PC-3 (cell line): ENCODE measurements at regions not wholly inside any gene's neighbourhood (a gene's known extent, or its start where the extent isn't known, plus 50 kb on each side); places are given as distances from the start of the nearest gene placed in this dataset.

Source experiments
- ATAC-seq: fragments of 200-7000 bp; cut with Tn5 transposase; 2 replicates; pipeline ENCODE4 v1.9.1; 2020; ENCODE audit warnings: mild to moderate bottlenecking, moderate library complexity
- BruUV-seq: library from RNA; stranded (reverse); fragments of 400-500 nt; replicated peaks from 2 replicates; lab custom pipeline; 2021; lab: Mats Ljungman, UMichigan
- CTCF ChIA-PET: fragments of 300-600 bp; sonication (Branson Sonifier 250); formaldehyde crosslinking; loops from one replicate; lab custom pipeline; 2022; ENCODE audit warnings: antibody characterized with exemption; lab: Charles Lee
- POLR2A ChIA-PET: fragments of 300-600 bp; sonication (Branson Sonifier 250); formaldehyde crosslinking; loops from one replicate; lab custom pipeline; 2022; ENCODE audit warnings: antibody characterized with exemption; ENCODE audit not compliant: unreplicated experiment; lab: Charles Lee
- DNase-seq: peaks from one replicate; pipeline ENCODE4 v3.0.0-alpha.2; 2015
- H2AFZ ChIP-seq: fragments of 300-600 bp; sonication (generic); 2 replicates; pipeline ENCODE4 v1.6.0; 2016; ENCODE audit warnings: antibody characterized with exemption, low read length
- H3F3A ChIP-seq: fragments of 300-600 bp; sonication (generic); one replicate; pipeline ENCODE4 v1.6.0; 2017; ENCODE audit warnings: antibody characterized with exemption, low read length, control low read depth, mild to moderate bottlenecking; ENCODE audit not compliant: unreplicated experiment
- H3K27ac ChIP-seq: fragments of 300-600 bp; sonication (generic); 2 replicates; pipeline ENCODE4 v1.5.1; 2016; ENCODE audit warnings: mild to moderate bottlenecking, low read length
- H3K27me3 ChIP-seq: fragments of 300-600 bp; sonication (generic); 2 replicates; pipeline ENCODE4 v1.6.1; 2016; ENCODE audit warnings: low read length, mixed read lengths
- H3K36me3 ChIP-seq: fragments of 300-600 bp; sonication (generic); 2 replicates; pipeline ENCODE4 v1.6.1; 2016; ENCODE audit warnings: low read depth, mixed run types, low read length, mixed read lengths
- H3K4me1 ChIP-seq: fragments of 300-600 bp; sonication (generic); 2 replicates; pipeline ENCODE4 v1.5.1; 2016; ENCODE audit warnings: low read length; ENCODE audit not compliant: insufficient read depth
- H3K4me2 ChIP-seq: fragments of 300-600 bp; sonication (generic); 2 replicates; pipeline ENCODE4 v1.6.0; 2016; ENCODE audit warnings: low read length
- H3K4me3 ChIP-seq: fragments of 300-600 bp; sonication (generic); 2 replicates; pipeline ENCODE4 v1.5.1; 2016; ENCODE audit warnings: mild to moderate bottlenecking, low read length, mixed read lengths
- H3K79me2 ChIP-seq: fragments of 300-600 bp; sonication (generic); 2 replicates; pipeline ENCODE4 v1.6.1; 2017; ENCODE audit warnings: low read length, mixed read lengths
- H3K9ac ChIP-seq: fragments of 300-600 bp; sonication (generic); 2 replicates; pipeline ENCODE4 v1.6.0; 2016; ENCODE audit warnings: mild to moderate bottlenecking, low read length
- H3K9me2 ChIP-seq: fragments of 300-600 bp; sonication (generic); replicated peaks from 2 replicates; pipeline ENCODE4 v1.6.1; 2016; ENCODE audit warnings: mixed run types, low read length, mixed read lengths
- H3K9me3 ChIP-seq: fragments of 300-600 bp; sonication (generic); 2 replicates; pipeline ENCODE4 v1.6.1; 2016; ENCODE audit warnings: low read length, mixed read lengths
- H4K20me1 ChIP-seq: fragments of 300-600 bp; sonication (generic); 2 replicates; pipeline ENCODE4 v1.6.1; 2016; ENCODE audit warnings: low read length, mixed read lengths
- CTCF ChIP-seq: fragments of 300-600 bp; sonication (generic); conservative IDR thresholded peaks from 2 replicates; pipeline ENCODE4 v1.5.1; 2017; ENCODE audit warnings: antibody characterized with exemption, low read depth, mild to moderate bottlenecking, low read length
- EZH2 ChIP-seq: fragments of 300-600 bp; sonication (generic); IDR thresholded peaks from one replicate; pipeline ENCODE4 v1.6.1; 2017; ENCODE audit warnings: antibody characterized with exemption, mild to moderate bottlenecking, low read length; ENCODE audit not compliant: unreplicated experiment
- EZH2phosphoT487 ChIP-seq: fragments of 300-600 bp; sonication (generic); IDR thresholded peaks from 2 replicates; pipeline ENCODE4 v1.6.1; 2018; ENCODE audit warnings: mild to moderate bottlenecking, antibody characterized with exemption, low read length, borderline replicate concordance
- intact Hi-C: fragments of 100-400 bp; cut with micrococcal nuclease; formaldehyde crosslinking; loops from 2 replicates; pipeline ENCODE4 v1.9.0; 2023

DNA sequence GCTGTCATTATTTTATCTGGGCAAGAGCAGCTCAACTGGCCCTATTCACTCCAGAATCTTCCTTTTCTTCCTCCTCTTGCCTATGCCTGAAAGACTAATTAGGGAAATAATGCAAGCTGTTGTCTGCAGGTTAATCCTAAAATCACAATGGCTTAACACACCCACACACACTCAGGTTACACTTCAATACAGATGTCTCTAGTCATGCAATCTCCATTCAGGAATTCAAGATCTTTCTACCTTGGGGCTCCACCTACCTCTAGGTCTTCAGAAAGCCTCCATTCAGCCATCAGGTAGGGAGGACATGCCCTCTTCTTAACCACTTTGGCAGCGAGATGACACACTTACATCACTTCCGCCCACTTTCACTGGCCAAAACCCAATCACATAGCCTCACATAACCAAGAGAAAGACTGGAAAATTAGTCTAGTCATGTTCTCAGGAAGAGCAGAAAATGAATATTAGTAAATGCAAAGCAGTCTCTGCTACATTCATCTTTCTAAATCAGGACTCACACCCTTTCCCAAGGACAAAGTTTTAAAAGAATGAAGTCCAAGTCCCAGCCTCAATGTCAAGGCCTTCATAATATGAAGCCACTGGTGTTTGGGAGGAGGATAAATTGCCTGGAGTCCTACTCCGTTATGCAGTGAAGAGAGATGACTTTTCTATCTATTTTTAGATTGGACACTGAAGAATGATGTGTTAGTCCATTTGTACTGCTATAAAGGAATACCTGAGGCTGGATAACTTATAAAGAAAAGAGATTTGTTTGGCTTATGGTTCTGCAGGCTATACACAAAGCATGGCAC is 428.1 kb downstream of the EFNA5 start:
- Histone ChIP-seq H3F3A (no peaks in the 10 kb centered on the region), H3K9ac (no peak overlapping the region), H3K36me3 (no peaks in the 10 kb centered on the region), H3K4me2 (no peak overlapping the region), H2AFZ (no peak overlapping the region), H4K20me1 (no peaks in the 10 kb centered on the region), H3K9me3 (no peaks in the 10 kb centered on the region), H3K27me3 (no peaks in the 10 kb centered on the region), H3K4me3 (no peak overlapping the region), H3K4me1 (peaks cover under 1% of the 10 kb centered on the region; the same call in 1 of the 2 replicates), H3K9me2 (no peaks in the 10 kb centered on the region), H3K27ac (no peak overlapping the region), H3K79me2 (no peaks in the 10 kb centered on the region)
- TF ChIP-seq EZH2phosphoT487 (no peak), EZH2 (no peak), CTCF (no peak)
- DNase-seq, result no peak
- no peak for ATAC-seq
- ChIA-PET CTCF (no interaction called here), POLR2A (no interaction called here)
- no TSS peak for BruUV-seq
- intact Hi-C loops, result loop anchor here (10.0 kb wide), 1 partner anchor 358 kb away; no protein-coding TSS in a partner anchor

- Histone ChIP-seq H2AFZ (no peak overlapping the region), H3K9me2 (no peaks in the 10 kb centered on the region), H3K27ac (no peak overlapping the region), H3K79me2 (no peaks in the 10 kb centered on the region), H3K9me3 (no peaks in the 10 kb centered on the region), H3K9ac (no peak overlapping the region), H3K4me3 (no peak overlapping the region), H3F3A (no peaks in the 10 kb centered on the region), H3K36me3 (no peaks in the 10 kb centered on the region), H4K20me1 (no peaks in the 10 kb centered on the region), H3K4me1 (no peaks in the 10 kb centered on the region), H3K4me2 (no peak overlapping the region), H3K27me3 (no peaks in the 10 kb centered on the region)
- TF ChIP-seq CTCF, result no peak
- no peak for TF ChIP-seq EZH2
- TF ChIP-seq EZH2phosphoT487, result no peak
- ChIA-PET POLR2A (no interaction called here), CTCF (no interaction called here)
- BruUV-seq, result no TSS peak
- ATAC-seq (no peak), DNase-seq (no peak)
- intact Hi-C loops, result loop anchor here (10.0 kb wide), 1 partner anchor 357 kb away; no protein-coding TSS in a partner anchor
These were observed 428.9 kb downstream of the EFNA5 start for GRCh38 chr5:107241841-107242240.

GRCh38 chr5:107235167-107235566 is 435.6 kb downstream of the EFNA5 start:
- TF ChIP-seq EZH2phosphoT487, result no peak
- ChIA-PET CTCF (no interaction called here), POLR2A (no interaction called here)
- intact Hi-C loops, result no loop called here
- DNase-seq, result no peak
- Histone ChIP-seq H3K4me1 (no peaks in the 10 kb centered on the region), H3K79me2 (no peaks in the 10 kb centered on the region), H2AFZ (no peak overlapping the region), H3F3A (no peaks in the 10 kb centered on the region), H3K27me3 (no peaks in the 10 kb centered on the region), H3K4me3 (no peak overlapping the region), H3K36me3 (no peaks in the 10 kb centered on the region), H3K27ac (no peak overlapping the region), H3K9me3 (no peaks in the 10 kb centered on the region), H3K9ac (no peak overlapping the region), H3K4me2 (no peak overlapping the region), H3K9me2 (no peaks in the 10 kb centered on the region), H4K20me1 (no peaks in the 10 kb centered on the region)
- BruUV-seq, result no TSS peak
- no peak for ATAC-seq
